ENCODE measurements at regions not wholly inside any gene's neighbourhood (a gene's known extent, or its start where the extent isn't known, plus 50 kb on each side); places are given as distances from the start of the nearest gene placed in this dataset.

- intact Hi-C loops (cut with DNase I) = no loop called here
- Histone ChIP-seq H3K4me3 (no peak overlapping the region), H3K4me1 (no peaks in the 10 kb centered on the region), H3K27ac (no peak overlapping the region), H3K9me3 (no peaks in the 10 kb centered on the region), H3K36me3 (no peaks in the 10 kb centered on the region), H3K27me3 (no peaks in the 10 kb centered on the region)
- DNase-seq = no peak
- no peak for ATAC-seq
- WGBS, 2 donors = 79 to 80% methylated on average over 2 of the region's 2 CpGs
- FAIRE-seq = no peak
- TF ChIP-seq CTCF (IDR thresholded peaks at IDR 0.05) = no peak
These were observed 327.8 kb upstream of the MAN1A1 start for GRCh38 chr6:119677384-119677783.

GRCh38 chr6:119676961-119677360 is 327.4 kb upstream of the MAN1A1 start:
- 89 to 94% methylated on average over 4 of the region's 4 CpGs for WGBS, 2 donors
- no peaks in the 10 kb centered on the region for H3K36me3 ChIP-seq
- no peaks in the 10 kb centered on the region for H3K27me3 ChIP-seq
- no peak overlapping the region for H3K27ac ChIP-seq
- TF ChIP-seq CTCF (IDR thresholded peaks at IDR 0.05) = no peak
- no peaks in the 10 kb centered on the region for H3K9me3 ChIP-seq
- ATAC-seq = no peak
- intact Hi-C loops (cut with DNase I) = no loop called here
- FAIRE-seq = no peak
- no peak for DNase-seq
- H3K4me3 ChIP-seq = no peak overlapping the region
- H3K4me1 ChIP-seq = no peaks in the 10 kb centered on the region

- Histone ChIP-seq H3K4me3 (no peak overlapping the region), H3K9me3 (no peaks in the 10 kb centered on the region), H3K27ac (no peak overlapping the region), H3K4me1 (no peaks in the 10 kb centered on the region), H3K27me3 (no peaks in the 10 kb centered on the region), H3K36me3 (no peaks in the 10 kb centered on the region)
- intact Hi-C loops (cut with DNase I) = no loop called here
- TF ChIP-seq CTCF (IDR thresholded peaks at IDR 0.05) = no peak
- no peak for ATAC-seq
- no peak for DNase-seq
- FAIRE-seq = no peak
- WGBS, 2 donors = 87 to 92% methylated on average over 1 of the region's 1 CpG
These were observed 326.7 kb upstream of the MAN1A1 start for GRCh38 chr6:119676230-119676629.

- no peak for TF ChIP-seq CTCF (IDR thresholded peaks at IDR 0.05)
These were observed 324.2 kb upstream of the MAN1A1 start for GRCh38 chr6:119673741-119674140.

GRCh38 chr6:119672725-119673124 is 323.2 kb upstream of the MAN1A1 start:
- H3K4me3 ChIP-seq = no peak overlapping the region
- H3K9me3 ChIP-seq = no peaks in the 10 kb centered on the region
- no peaks in the 10 kb centered on the region for H3K27me3 ChIP-seq
- ATAC-seq = no peak
- no peak for FAIRE-seq
- 73 to 85% methylated on average over 1 of the region's 1 CpG for WGBS, 2 donors
- H3K36me3 ChIP-seq = no peaks in the 10 kb centered on the region
- DNase-seq = no peak
- H3K27ac ChIP-seq = no peak overlapping the region
- intact Hi-C loops (cut with DNase I) = no loop called here
- TF ChIP-seq CTCF (IDR thresholded peaks at IDR 0.05) = no peak
- H3K4me1 ChIP-seq = no peaks in the 10 kb centered on the region

More at GRCh38 chr6:119673741-119674140, 324.2 kb upstream of the MAN1A1 start:
- H3K4me3 ChIP-seq = no peak overlapping the region
- ATAC-seq (no peak), FAIRE-seq (no peak), DNase-seq (no peak)
- no peaks in the 10 kb centered on the region for H3K9me3 ChIP-seq
- no peak overlapping the region for H3K27ac ChIP-seq
- intact Hi-C loops (cut with DNase I) = no loop called here
- no peaks in the 10 kb centered on the region for H3K4me1 ChIP-seq
- no peaks in the 10 kb centered on the region for H3K27me3 ChIP-seq
- no peaks in the 10 kb centered on the region for H3K36me3 ChIP-seq
